Central memory CD8-positive, alpha-beta T cell (primary cell): ENCODE measurements at regions not wholly inside any gene's neighbourhood (a gene's known extent, or its start where the extent isn't known, plus 50 kb on each side); places are given as distances from the start of the nearest gene placed in this dataset.

ENCODE experiments used
- ATAC-seq: fragments of 150-1000 bp; cut with Tn5 transposase; replicated peaks from 2 replicates; pipeline ENCODE4 v1.10.0; 2022; ENCODE audit warnings: mild to moderate bottlenecking, moderate FRiP score, moderate number of reproducible peaks; ENCODE audit not compliant: poor library complexity, severe bottlenecking; ENCODE audit errors: extremely low read depth
- DNase-seq, 2 donors: peaks; one replicate each; pipeline ENCODE4 v3.0.0; 2021; ENCODE audit warnings: low spot score in 2 of 2
- H3K27ac Mint-ChIP-seq: one replicate; pipeline ENCODE4 v1.8.0; 2022; ENCODE audit warnings: low read depth, mild to moderate bottlenecking, moderate library complexity, mixed read lengths
- H3K27me3 Mint-ChIP-seq: one replicate; pipeline ENCODE4 v1.8.0; 2022; ENCODE audit warnings: mixed read lengths
- H3K36me3 Mint-ChIP-seq: one replicate; pipeline ENCODE4 v1.8.0; 2022; ENCODE audit warnings: mild to moderate bottlenecking, moderate library complexity, mixed read lengths; ENCODE audit not compliant: insufficient read depth
- H3K4me1 Mint-ChIP-seq: one replicate; pipeline ENCODE4 v1.8.0; 2022; ENCODE audit warnings: mixed read lengths
- H3K4me3 Mint-ChIP-seq: one replicate; pipeline ENCODE4 v1.8.0; 2022; ENCODE audit warnings: mild to moderate bottlenecking, moderate library complexity, mixed read lengths
- H3K9me3 Mint-ChIP-seq: one replicate; pipeline ENCODE4 v1.8.0; 2022; ENCODE audit warnings: mixed read lengths

DNA sequence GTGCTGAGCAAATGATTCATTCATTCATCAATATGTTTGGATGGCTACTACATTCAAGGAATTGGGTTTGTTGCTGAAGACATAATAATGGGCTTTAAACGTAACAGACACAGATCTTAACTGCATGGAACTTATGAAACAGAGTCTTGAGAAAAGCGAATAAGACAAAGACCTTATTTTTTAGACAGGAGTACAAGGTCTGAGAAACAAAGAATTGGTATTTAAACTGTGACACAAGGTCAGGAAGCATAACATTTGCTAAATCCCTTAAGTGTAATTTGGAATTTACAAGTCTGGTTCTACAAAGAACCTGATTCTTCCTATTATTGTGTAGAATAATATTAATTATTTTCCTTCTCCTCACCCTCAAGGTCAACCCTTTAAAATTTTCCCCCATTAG lies 565.4 kb upstream of the RGS18 start:
- no peak for ATAC-seq
- H3K4me3 Mint-ChIP-seq: no peak overlapping the region
- no peaks in the 10 kb centered on the region for H3K36me3 Mint-ChIP-seq
- no peak overlapping the region for H3K27ac Mint-ChIP-seq
- H3K27me3 Mint-ChIP-seq: no peaks in the 10 kb centered on the region
- no peaks in the 10 kb centered on the region for H3K4me1 Mint-ChIP-seq
- DNase-seq: no peak
- peaks cover 13% of the 10 kb centered on the region for H3K9me3 Mint-ChIP-seq

DNA sequence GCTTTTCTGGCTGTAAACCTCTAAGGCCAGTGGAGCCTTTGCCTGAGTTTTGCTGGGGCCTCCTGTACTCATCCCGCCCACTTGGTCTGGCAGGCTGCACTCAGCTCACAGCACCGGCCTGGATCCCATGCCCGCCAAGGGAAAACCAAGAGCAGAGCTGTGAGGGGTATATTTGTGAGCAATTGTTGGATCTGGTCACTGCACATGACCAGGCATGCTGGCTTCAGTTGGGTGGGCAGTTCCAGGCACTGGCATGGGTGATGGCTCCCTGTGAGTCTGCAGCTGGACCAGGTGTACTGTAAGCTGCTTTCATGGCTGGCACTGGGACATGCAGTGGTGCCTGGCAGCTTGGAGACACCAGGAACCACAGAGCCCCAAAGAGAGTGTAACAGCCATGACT lies 563.1 kb upstream of the RGS18 start:
- H3K36me3 Mint-ChIP-seq: no peaks in the 10 kb centered on the region
- H3K4me1 Mint-ChIP-seq: no peaks in the 10 kb centered on the region
- H3K4me3 Mint-ChIP-seq: no peak overlapping the region
- H3K27ac Mint-ChIP-seq: no peak overlapping the region
- peaks cover 6% of the 10 kb centered on the region for H3K9me3 Mint-ChIP-seq
- H3K27me3 Mint-ChIP-seq: no peaks in the 10 kb centered on the region
- DNase-seq (no peak), ATAC-seq (no peak)

DNA sequence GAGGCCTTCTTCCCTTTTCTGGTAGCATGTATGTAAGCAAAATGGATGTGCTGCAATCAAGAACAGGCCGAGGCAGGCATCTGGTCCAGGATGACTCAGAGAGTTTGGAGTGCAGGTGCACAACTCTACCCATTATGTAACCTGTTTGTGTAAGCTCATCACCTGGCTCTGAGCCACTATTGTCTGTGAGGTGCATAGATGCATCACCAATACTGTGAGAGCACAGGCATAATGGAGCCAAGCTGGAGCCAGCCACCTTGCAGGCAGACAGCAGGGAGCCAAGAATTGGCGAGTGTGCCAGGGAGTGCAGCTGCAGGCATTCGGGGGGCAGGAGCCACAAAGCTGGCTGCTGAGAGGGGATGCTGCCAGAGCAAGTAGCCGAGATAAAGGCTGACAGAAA lies 549.9 kb upstream of the RGS18 start:
- no peak for DNase-seq
- Mint-ChIP-seq H3K36me3 (no peaks in the 10 kb centered on the region), H3K4me3 (no peak overlapping the region), H3K9me3 (peaks cover 8% of the 10 kb centered on the region), H3K27ac (no peak overlapping the region), H3K4me1 (no peaks in the 10 kb centered on the region), H3K27me3 (no peaks in the 10 kb centered on the region)
- ATAC-seq: no peak

- Mint-ChIP-seq H3K36me3 (no peaks in the 10 kb centered on the region), H3K4me3 (no peak overlapping the region), H3K9me3 (peaks cover 8% of the 10 kb centered on the region), H3K27me3 (no peaks in the 10 kb centered on the region), H3K27ac (no peak overlapping the region), H3K4me1 (no peaks in the 10 kb centered on the region)
- DNase-seq (no peak), ATAC-seq (no peak)
These were observed 549.0 kb upstream of the RGS18 start for GRCh38 chr1:191609305-191609704.

- Mint-ChIP-seq H3K9me3 (peaks cover 7% of the 10 kb centered on the region), H3K4me3 (no peak overlapping the region), H3K36me3 (no peaks in the 10 kb centered on the region), H3K27me3 (no peaks in the 10 kb centered on the region), H3K27ac (no peak overlapping the region), H3K4me1 (no peaks in the 10 kb centered on the region)
- DNase-seq (no peak), ATAC-seq (no peak)
These were observed 543.0 kb upstream of the RGS18 start for GRCh38 chr1:191615101-191615821.

DNA sequence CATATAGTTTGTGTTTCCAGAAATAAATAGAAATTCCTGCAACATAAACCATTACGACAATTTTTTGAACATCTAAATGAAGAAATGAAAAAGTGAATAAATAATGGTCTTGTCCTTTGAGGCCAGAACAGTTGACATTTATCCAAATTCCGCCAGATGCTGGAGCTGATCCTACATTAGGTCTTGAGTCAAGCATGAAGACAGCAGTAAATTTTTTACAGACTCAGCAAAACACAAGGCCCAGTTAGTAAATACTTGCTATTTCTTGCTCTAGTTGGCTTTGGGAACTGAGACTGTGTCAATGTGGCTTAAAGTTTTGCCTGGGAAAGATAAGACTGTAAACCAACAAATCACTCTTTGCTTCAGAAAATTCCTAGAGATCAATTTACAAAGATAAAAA lies 540.1 kb upstream of the RGS18 start:
- no peak overlapping the region for H3K4me3 Mint-ChIP-seq
- ATAC-seq (no peak), DNase-seq (no peak)
- H3K27me3 Mint-ChIP-seq: no peaks in the 10 kb centered on the region
- H3K27ac Mint-ChIP-seq: no peak overlapping the region
- peaks cover 7% of the 10 kb centered on the region for H3K9me3 Mint-ChIP-seq
- H3K4me1 Mint-ChIP-seq: no peaks in the 10 kb centered on the region
- H3K36me3 Mint-ChIP-seq: no peaks in the 10 kb centered on the region

DNA sequence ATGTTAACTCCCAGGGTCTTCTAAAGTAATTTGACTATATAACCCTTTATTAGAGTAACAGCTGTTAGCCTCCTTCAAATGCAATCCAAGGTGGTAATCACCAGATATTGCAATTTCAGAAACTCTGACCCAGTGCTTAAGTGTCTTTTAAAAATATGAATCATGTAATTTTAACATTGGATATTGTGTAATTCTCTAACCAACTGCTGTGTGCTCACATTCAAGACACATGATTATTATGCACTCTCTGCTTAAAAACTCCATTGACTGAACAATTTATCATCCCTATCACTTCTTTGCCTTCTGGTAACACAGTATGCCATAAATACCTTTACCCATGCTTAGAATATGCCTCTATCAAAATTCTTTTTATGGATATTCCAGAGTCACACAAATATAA lies 537.4 kb upstream of the RGS18 start:
- H3K36me3 Mint-ChIP-seq: no peaks in the 10 kb centered on the region
- DNase-seq (no peak), ATAC-seq (no peak)
- no peak overlapping the region for H3K27ac Mint-ChIP-seq
- H3K9me3 Mint-ChIP-seq: peaks cover 7% of the 10 kb centered on the region
- H3K4me1 Mint-ChIP-seq: no peaks in the 10 kb centered on the region
- no peak overlapping the region for H3K4me3 Mint-ChIP-seq
- no peaks in the 10 kb centered on the region for H3K27me3 Mint-ChIP-seq

GRCh38 chr1:191624044-191624443 lies 534.2 kb upstream of the RGS18 start:
- no peak for DNase-seq
- Mint-ChIP-seq H3K9me3 (no peaks in the 10 kb centered on the region), H3K4me1 (no peaks in the 10 kb centered on the region), H3K4me3 (no peak overlapping the region), H3K27me3 (no peaks in the 10 kb centered on the region), H3K36me3 (no peaks in the 10 kb centered on the region), H3K27ac (no peak overlapping the region)
- no peak for ATAC-seq

DNA sequence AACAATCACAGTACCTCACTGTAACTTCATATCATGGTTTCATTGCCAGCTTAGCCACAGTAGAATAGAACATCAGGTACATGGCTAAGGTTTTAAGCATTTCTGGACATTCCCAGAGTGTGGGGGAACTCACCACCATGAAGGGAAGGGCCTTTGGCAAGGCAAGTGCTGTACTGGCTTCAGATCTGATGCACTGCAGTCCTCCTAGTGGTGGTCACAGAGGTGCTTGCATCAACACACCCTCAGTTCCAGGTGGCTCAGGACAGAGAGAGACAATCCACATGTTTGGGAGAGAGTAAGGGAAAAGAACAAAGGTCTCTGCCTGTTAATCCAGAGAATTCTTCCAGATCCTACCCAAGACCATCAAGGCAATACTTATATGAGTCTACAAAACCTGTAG lies 528.4 kb upstream of the RGS18 start:
- Mint-ChIP-seq H3K4me1 (no peaks in the 10 kb centered on the region), H3K9me3 (peaks cover 26% of the 10 kb centered on the region)

DNA sequence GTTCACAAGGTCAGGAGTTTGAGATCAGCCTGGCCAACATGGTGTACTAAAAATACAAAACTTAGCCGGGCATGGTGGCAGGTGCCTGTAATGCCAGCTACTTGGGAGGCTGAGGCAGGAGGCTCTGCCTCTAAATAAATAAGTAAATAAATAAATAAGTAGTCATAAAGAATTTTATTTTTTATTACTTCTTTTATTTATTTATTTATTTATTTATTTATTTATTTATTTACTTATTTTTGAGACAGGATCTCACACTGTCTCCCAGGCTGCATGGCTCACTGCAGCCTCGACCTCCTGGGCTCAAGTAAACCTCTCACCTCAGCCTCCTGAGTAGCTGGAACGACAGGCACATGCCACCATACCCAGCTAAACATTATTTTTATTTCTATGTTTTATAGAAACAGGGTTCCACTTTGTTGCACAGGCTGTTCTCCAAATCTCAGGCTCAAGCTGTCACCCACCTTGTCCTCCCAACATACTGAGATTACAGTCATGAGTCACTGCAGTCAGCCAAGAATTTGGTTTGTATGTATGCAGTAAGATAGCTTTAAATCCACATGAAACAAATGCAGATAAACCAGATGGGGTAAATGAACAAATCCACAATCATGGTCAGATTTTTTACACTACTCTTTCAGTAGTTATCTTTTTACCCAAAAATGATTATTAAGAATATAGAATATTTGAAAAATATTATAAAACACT lies 523.3 kb upstream of the RGS18 start:
- Mint-ChIP-seq H3K36me3 (no peaks in the 10 kb centered on the region), H3K9me3 (peaks cover 29% of the 10 kb centered on the region), H3K4me3 (no peak overlapping the region), H3K27ac (no peak overlapping the region), H3K4me1 (no peaks in the 10 kb centered on the region), H3K27me3 (no peaks in the 10 kb centered on the region)
- no peak for ATAC-seq
- no peak for DNase-seq

More for the DNA sequence above, 528.4 kb upstream of the RGS18 start:
- H3K27me3 Mint-ChIP-seq: no peaks in the 10 kb centered on the region
- no peaks in the 10 kb centered on the region for H3K36me3 Mint-ChIP-seq
- no peak overlapping the region for H3K4me3 Mint-ChIP-seq
- no peak overlapping the region for H3K27ac Mint-ChIP-seq
- ATAC-seq: no peak
- no peak for DNase-seq

- Mint-ChIP-seq H3K27me3 (no peaks in the 10 kb centered on the region), H3K27ac (no peak overlapping the region), H3K4me1 (no peaks in the 10 kb centered on the region), H3K9me3 (peaks cover 24% of the 10 kb centered on the region), H3K36me3 (no peaks in the 10 kb centered on the region), H3K4me3 (no peak overlapping the region)
- ATAC-seq: no peak
- no peak for DNase-seq
These were observed 521.9 kb upstream of the RGS18 start for GRCh38 chr1:191636345-191636744.

- H3K9me3 Mint-ChIP-seq: peaks cover 6% of the 10 kb centered on the region
- no peaks in the 10 kb centered on the region for H3K4me1 Mint-ChIP-seq
- H3K36me3 Mint-ChIP-seq: no peaks in the 10 kb centered on the region
- ATAC-seq (no peak), DNase-seq (no peak)
- H3K27me3 Mint-ChIP-seq: no peaks in the 10 kb centered on the region
- no peak overlapping the region for H3K27ac Mint-ChIP-seq
- H3K4me3 Mint-ChIP-seq: no peak overlapping the region
These were observed 516.6 kb upstream of the RGS18 start for GRCh38 chr1:191641420-191642260.

GRCh38 chr1:191643060-191643459 lies 515.2 kb upstream of the RGS18 start:
- Mint-ChIP-seq H3K4me3 (no peak overlapping the region), H3K36me3 (no peaks in the 10 kb centered on the region), H3K9me3 (peaks cover 5% of the 10 kb centered on the region), H3K27ac (no peak overlapping the region), H3K27me3 (no peaks in the 10 kb centered on the region), H3K4me1 (no peaks in the 10 kb centered on the region)
- DNase-seq (no peak), ATAC-seq (no peak)
